ENCODE measurements at regions not wholly inside any gene's neighbourhood (a gene's known extent, or its start where the extent isn't known, plus 50 kb on each side); places are given as distances from the start of the nearest gene placed in this dataset.

- TF ChIP-seq CTCF (IDR thresholded peaks at IDR 0.05) (no peak), POLR2A (IDR thresholded peaks at IDR 0.05) (no peak)
Measured at GRCh38 chrX:155779831-155780230, 101.3 kb upstream of the VAMP7 start.
